HG02981 (cell line): ENCODE measurements at regions not wholly inside any gene's neighbourhood (a gene's known extent, or its start where the extent isn't known, plus 50 kb on each side); places are given as distances from the start of the nearest gene placed in this dataset.

Source experiments
- ATAC-seq: cut with Tn5 transposase; IDR thresholded peaks from one replicate; pipeline ENCODE4 v1.9.1; 2021; ENCODE audit warnings: mild to moderate bottlenecking, moderate library complexity; ENCODE audit not compliant: unreplicated experiment

GRCh38 chr3:90010341-90010740 is 902.9 kb downstream of the EPHA3 start:
- ATAC-seq, result no peak

- no peak for ATAC-seq
Measured at GRCh38 chr3:90011131-90011530, 903.7 kb downstream of the EPHA3 start.

DNA sequence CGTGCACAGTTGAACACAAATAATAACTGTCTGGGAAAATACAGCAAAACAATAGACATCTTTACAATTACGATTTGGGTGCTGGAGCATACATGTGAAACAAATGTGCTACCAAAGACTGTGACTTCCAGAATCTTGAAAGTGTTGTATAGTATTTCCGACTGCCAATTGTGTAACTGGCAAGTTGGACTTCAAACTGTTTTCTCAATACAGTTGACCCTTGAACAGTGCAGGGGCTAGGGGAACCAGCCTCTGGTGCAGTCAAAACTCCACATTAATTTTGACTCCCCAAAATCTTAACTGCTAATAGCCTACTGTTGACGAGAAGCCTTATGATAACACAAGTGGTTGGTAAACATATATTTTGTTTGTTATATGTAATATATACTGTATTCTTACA is 904.2 kb downstream of the EPHA3 start:
- no peak for ATAC-seq

- no peak for ATAC-seq
Measured at GRCh38 chr3:90011996-90012395, 904.6 kb downstream of the EPHA3 start.

GRCh38 chr3:90015688-90016356 is 908.4 kb downstream of the EPHA3 start:
- ATAC-seq, result no peak

- no peak for ATAC-seq
Measured at GRCh38 chr3:90016555-90016954, 909.1 kb downstream of the EPHA3 start.

DNA sequence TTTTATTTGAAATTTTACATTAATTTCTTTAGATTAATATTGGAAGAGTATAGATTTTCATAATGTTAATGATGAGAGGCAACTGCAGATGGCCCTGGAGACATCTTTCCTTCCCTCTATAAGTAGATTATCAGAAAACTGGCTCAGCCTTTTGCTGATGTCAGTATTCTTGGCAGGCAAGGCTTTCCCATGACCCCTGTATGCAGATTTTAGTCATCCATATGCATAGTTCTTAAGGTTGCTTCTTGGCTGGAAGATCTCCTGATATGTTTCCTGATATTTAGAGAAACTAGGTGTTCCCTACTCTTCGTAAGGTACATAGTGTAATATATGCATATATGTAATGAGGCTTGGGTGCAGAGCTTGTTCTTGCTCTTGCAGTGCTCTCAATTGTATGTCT is 911.4 kb downstream of the EPHA3 start:
- ATAC-seq, result no peak

DNA sequence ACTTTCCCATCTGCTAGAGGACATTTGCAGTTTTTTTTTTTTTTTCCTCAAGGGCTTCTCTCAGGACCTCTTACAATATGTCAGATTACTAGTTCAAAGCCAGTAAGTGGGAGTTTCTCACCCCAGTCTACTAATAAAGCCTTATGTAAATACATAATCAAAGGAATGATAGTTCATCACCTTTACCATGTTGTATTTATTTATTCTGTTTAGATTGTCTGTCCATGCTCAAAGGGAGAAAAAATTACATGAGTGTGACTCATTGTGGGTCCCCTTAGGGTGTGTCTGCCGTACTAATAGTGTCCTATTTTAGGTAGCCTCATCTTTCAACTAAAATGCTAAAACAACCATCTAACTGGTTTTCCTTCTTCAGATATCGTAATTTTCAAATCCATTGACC is 917.6 kb downstream of the EPHA3 start:
- no peak for ATAC-seq

GRCh38 chr3:90026406-90026805 is 919.0 kb downstream of the EPHA3 start:
- ATAC-seq, result no peak

DNA sequence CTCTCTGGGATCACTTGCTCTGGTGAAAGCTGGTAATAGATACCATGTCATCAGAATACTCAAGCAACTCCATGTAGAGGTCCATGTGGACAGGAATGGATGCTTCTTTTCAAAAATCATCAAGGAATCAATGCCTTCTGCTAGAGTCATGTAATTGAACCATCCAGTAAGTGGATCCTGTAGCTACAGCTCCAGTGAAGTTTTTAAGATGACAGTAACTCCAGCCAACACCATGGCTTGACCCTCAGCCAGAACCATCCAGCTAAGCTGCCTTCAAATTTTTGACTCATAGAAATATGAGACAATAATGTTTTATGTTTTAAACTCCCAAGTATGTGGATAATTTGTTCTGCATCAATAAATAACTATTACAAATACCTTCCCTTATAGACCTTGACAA is 923.7 kb downstream of the EPHA3 start:
- ATAC-seq, result no peak

GRCh38 chr3:90032980-90033641 is 925.7 kb downstream of the EPHA3 start:
- no peak for ATAC-seq

DNA sequence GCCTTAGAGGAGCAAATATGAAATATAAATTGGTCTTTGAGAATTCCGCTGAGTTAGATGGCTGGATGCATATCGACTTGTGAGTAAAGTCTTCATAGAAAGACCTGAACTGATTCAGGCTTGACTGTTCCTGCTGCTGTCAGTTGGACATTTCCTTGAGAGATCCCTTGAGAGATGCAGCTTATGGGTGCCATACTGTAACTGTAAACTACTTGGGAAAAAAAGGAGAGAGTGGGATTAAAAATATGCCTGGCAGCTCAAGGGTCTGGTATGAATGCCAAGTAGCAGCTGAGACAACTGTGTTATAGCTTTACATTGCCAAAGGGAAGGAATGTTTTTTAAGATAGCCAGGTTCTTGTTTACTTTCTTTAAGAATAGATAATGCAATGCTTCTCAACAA is 926.6 kb downstream of the EPHA3 start:
- no peak for ATAC-seq

- ATAC-seq, result no peak
Measured at GRCh38 chr3:90035643-90036042, 928.2 kb downstream of the EPHA3 start.

- no peak for ATAC-seq
Measured at GRCh38 chr3:90036939-90037469, 929.6 kb downstream of the EPHA3 start.

GRCh38 chr3:90039994-90040393 is 932.6 kb downstream of the EPHA3 start:
- no peak for ATAC-seq

- ATAC-seq, result no peak
Measured at GRCh38 chr3:90040554-90040953, 933.1 kb downstream of the EPHA3 start.

- ATAC-seq, result no peak
Measured at GRCh38 chr3:90041995-90042394, 934.6 kb downstream of the EPHA3 start.

GRCh38 chr3:90043287-90043686 is 935.9 kb downstream of the EPHA3 start:
- ATAC-seq, result no peak

- ATAC-seq, result no peak
Measured at GRCh38 chr3:90044084-90044816, 936.8 kb downstream of the EPHA3 start.

DNA sequence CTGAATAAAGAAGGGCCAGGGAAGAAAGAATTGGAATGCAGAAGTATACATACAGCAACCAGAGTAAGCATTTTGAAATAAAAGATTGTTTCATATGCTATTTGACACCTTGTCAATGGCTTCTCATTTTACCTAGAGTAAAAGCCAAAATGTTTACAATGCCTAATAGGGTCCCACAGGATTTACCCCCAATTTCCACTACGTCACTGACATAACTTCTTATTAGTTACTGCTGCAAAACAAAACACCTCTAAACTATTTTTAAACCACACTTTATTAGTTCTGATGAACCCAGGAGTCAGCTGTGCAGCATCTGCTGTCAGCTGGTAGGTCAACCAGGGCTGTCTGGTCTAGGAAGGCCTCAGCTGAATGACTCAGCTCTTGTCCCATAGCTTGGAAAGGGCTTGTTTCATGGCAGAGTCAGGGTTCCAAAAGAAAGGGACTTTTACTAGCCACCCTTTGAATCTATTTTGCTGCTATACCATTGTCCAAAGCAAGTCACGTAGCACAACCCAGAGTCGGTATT is 945.1 kb downstream of the EPHA3 start:
- ATAC-seq, result no peak

DNA sequence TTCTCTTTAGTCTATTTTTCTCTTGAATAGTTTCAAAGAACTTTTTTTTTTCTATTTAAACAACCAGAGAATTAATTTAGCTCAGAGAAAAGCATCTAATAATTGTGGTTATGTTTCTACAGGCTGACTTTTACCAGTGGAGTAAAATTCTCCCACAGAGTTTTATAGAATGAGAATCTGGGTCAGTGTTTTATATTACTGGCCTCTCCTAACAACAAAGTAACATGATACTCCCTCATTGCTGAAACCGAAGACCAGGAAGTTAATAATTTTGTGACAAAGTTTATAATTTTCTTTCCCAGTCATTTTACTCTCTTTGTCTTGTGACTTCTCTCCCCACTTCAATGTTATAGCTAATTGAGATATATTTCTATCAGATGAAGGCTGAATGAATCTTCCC is 946.9 kb downstream of the EPHA3 start:
- no peak for ATAC-seq

DNA sequence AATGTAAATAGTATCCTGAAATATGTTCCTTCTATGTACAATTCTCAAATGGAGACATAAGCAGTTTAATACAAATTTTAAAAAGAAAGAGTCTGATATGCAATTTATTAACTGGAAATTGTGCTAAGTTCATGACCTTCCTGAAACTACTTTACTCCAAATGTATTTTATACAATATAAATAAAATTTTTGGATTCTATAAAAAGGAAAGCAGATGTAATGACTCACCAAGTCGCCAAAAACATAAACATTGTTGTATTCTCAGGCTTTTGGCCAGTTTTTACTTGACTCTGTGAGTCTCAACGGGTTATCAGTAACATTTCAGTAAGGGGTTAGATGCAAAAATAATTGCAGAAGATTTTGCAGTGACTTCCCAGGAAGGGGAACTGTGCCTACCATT is 948.2 kb downstream of the EPHA3 start:
- no peak for ATAC-seq
